ENCODE measurements at regions not wholly inside any gene's neighbourhood (a gene's known extent, or its start where the extent isn't known, plus 50 kb on each side); places are given as distances from the start of the nearest gene placed in this dataset.
"Not testable (repeated sequence)": the region's sequence is repeated elsewhere in the genome, so short reads cannot be mapped to it uniquely, and the experiment has no call there.

DNA sequence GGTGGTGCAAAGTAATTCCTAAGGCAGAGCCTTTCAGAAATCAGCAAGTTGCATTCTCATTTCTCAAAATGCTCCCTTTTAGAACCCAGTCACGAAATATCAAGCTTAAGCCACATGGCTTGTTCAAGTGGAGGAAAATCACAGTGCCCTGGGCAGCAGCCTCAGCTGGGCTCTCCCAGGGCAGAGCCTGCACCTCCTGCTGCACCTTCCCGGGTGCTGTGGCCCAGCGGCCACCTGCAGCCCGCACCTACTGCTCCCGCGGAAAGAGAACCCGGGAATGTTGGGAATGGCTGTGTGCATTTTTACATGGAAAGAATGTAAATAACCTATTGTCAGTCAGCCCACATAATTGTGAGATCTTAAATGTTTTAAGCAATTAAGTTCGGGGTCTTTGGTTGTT lies 396.5 kb upstream of the VSTM2A start:
- DNase-seq, result no peak

DNA sequence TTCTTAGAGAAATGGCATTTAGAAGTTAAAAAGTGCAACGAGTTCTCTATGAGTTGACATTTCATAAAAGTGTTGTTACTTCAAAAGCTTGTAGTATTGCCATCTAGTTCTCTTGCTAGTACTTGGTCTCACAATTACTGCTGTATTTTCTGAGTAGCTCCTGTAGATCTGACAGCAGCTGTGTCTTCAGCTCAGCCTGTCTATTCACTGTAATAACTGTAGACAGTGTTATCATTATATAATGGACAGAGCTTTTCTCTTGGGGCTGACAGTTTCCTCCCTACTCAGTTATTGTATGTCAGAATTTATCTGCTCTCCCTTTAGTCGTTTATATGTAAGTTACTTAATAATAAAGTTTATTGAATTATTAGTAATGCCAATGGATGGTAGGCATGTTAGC lies 388.7 kb upstream of the VSTM2A start:
- DNase-seq, result no peak

DNA sequence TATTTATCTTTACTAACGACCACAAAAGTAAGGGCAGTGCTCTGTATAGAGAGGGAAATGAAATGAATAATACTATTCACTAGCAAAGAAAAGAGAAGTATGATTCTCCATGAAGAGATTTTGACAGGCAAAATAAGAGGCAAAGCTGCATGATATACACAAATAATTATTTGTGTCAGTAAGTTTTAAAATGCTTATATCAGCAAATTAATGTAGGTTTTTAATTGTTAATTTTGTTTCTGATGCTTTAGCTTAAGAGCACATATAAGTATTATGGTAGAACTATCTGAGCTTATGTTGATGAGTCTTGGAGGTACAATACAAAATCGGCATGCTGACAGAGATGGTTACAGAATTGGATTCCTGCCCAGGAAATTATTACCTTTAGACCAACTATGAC lies 383.1 kb upstream of the VSTM2A start:
- no peak for DNase-seq

DNA sequence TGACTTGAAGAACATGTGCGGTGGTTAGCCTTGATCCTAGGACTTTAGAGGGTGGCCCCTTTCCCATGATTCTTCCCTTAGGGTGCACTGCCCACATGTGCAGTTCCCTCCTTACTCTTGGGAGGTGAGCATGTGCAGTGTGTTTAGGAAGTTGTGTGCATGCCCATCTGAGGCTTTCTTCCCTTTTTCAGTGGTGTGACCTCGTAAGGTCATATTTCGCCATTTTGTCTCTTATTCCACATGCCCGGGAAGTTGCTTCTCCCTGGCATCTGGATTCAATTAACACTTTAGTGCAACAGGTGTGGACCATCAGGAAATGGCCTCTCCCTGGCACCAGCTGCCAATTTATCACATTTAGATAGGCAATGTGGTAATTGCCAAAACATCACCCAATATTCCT lies 380.6 kb upstream of the VSTM2A start:
- no peak for DNase-seq

DNA sequence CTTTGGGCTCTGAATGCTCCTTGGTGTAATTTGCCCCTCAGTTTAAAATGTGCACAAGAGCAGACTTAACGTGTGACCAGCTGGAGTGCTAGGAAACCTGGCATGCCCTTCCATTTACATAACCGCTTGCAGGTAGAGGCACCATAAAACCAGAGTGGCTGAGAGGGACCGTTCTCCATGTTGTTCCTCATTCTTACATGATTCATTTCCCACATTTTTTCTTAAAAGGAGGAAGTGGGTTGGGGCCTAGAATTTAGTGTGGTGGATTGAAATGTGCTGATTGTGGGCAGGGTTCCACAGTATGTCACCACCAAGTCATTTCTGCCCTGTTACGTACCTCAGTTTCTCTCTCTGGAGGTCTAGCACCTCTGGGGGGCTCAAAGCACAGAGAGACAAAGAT lies 375.8 kb upstream of the VSTM2A start:
- no peak for DNase-seq

- no peak for DNase-seq
Measured at GRCh38 chr7:54179321-54180029, 362.7 kb upstream of the VSTM2A start.

DNA sequence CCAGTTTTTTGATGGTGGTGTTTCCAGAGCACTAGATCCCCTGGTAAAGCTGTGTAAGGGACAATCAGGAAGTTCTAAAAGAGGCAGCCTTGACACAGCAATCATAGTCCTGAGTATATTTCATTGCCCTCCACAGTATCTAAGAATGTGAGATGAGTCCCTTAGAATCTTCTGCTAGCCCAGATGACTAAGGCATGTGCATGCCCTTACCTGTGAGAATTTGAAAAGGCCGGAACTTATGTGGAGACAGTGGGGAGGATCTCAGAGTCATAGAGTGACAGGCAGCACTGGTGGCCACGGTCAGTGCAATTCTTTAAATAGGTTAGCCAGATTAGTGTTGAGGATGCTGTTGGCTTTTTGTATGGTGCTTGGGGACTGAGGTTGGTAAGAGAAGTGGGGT lies 361.4 kb upstream of the VSTM2A start:
- no peak for DNase-seq

DNA sequence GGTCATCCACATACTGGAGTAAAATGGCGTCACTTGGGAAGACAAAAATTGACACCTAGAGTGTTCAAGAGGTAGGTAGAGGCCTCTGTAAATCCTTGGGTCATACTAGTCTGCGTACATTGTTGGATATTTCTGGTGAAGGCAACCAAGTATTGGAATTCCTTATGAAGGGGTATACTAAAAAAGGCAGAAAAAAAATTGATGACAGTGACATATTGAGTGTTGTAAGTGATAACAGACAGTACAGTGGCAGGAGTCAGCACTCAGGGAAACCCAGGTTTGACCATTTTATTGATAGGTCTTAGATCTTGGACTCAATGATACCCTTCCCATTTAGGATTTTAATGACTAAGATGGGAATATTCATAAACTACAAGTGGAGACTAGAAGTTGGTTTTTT lies 359.1 kb upstream of the VSTM2A start:
- no peak for DNase-seq

DNA sequence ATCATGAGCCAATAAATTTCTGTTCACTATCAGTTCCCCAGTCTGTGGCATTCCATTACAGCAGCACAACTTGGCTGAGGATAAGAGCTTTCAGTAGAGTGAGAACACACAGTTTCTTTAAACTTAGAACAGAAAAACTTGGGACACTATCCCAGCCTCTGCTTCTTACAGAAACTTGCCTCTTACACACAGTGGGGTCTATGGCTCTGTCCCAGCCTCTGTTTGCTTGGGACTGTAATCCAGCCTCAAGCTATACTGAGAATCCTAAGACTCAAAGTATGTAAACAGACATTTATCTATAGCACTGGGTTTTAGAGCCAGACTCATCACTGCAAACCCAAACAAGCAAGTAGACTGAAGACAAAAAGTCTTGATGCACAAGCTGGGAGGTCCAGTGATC lies 355.8 kb upstream of the VSTM2A start:
- no peak for DNase-seq

- DNase-seq, result no peak
Measured at GRCh38 chr7:54187886-54188685, 354.1 kb upstream of the VSTM2A start.

DNA sequence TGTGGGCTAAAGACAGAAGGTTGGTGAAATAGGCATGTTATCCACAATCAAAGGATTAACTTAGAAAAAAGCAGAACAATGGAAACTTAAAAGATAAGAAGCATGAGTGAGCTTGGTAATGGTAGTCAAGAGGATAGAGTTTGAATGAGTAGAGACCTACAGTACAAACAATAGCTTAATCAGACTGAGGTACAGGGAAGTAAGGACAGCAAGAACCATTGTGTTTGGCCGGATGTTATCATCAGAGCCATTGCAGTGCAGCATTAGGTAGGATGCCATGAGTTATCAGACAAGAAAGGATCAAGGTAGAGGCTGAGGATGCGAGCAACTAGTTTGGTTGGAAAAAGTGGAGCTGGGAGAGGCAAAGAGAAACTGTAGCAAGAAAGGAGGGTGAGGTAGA lies 353.3 kb upstream of the VSTM2A start:
- DNase-seq, result no peak

DNA sequence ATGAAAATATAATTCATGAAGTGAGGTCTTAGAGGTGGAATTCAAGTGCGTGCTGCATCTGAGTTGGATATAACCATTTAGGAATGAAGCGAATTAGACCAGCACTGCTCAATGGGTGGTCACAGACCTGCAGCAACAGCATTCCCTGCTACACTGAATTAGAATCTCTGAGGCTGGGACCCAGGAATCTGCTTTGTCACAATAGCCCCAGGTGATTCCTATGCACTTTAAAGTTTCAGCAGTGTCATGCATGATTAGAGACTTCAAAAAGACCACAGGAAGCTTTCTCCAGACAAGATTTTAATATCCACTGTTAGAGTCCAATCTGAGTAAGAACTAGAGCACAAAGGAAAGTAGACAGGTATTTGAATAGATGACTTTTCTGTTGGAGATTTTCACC lies 352.8 kb upstream of the VSTM2A start:
- DNase-seq, result no peak

DNA sequence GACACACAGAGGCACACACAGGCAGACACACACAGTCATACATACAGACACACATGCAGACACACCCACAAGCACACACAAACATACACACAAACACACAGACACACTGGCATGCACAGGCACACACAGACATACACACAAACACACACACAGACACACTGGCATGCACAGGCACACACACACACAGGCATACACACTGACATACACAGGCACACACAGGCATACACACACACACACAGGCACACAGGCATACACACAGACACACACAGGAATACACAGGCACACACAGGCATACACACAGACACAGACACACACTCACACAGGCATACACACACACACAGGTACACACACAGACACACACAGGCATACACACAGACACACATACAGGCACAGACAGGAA lies 340.7 kb upstream of the VSTM2A start:
- no peak for DNase-seq

DNA sequence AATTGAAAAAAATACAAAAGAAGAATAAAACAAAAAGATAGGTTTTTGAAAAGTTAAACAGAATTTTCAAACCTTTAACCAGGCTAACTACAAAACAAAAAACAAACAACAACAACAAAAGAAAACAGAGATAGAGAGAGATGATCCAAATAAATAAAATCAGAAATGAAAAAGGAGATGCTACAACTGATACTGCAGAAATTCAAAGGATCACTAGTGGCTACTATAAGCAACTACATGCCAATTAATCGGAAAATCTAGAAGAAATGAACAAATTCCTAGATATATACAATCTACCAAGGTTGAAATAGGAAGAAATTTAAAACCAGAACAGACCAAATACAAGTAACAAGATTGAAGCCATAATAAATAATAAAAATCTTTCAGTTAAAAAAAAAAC lies 326.8 kb upstream of the VSTM2A start:
- no peak for DNase-seq

- not testable (repeated sequence) for DNase-seq
Measured at GRCh38 chr7:54226030-54226429, 316.1 kb upstream of the VSTM2A start.

GRCh38 chr7:54242776-54243175 lies 299.4 kb upstream of the VSTM2A start:
- DNase-seq, result no peak

DNA sequence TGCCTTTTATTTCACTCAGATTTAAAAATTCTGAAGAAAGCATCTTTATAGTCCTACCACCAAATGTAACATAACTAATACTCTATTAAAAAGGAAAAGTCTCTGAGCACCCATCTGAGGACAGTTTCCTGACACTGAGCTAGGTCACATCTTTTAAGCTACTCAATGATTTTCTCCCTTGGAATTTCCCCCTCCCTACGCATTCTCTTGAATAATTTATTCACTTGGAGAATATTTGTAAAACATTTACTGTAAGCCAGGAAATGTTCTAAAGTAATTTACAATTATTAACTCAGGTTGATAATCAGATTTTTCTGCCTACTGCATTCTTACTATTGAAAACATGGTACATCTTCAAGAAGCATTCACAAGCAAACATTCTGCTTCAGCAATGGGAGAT lies 297.2 kb upstream of the VSTM2A start:
- DNase-seq, result no peak

- DNase-seq, result no peak
Measured at GRCh38 chr7:54249686-54250085, 292.5 kb upstream of the VSTM2A start.

- no peak for DNase-seq
Measured at GRCh38 chr7:54252256-54253035, 289.7 kb upstream of the VSTM2A start.

DNA sequence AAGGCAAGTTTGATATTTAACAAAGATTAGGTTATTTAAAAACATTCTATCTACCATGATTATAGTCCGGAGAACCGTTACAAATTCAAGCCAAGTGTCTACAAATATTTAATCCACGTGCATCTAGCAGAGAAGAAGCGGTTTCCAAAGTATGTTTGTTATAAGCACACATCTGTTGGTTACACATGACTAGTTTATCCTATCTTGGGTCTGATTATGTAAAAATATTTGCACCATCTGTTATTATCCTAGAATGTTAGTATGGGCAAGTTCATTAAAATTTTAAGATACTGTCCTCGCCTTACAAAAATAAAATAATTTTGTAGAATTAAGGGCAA lies 289.2 kb upstream of the VSTM2A start:
- no peak for DNase-seq

DNA sequence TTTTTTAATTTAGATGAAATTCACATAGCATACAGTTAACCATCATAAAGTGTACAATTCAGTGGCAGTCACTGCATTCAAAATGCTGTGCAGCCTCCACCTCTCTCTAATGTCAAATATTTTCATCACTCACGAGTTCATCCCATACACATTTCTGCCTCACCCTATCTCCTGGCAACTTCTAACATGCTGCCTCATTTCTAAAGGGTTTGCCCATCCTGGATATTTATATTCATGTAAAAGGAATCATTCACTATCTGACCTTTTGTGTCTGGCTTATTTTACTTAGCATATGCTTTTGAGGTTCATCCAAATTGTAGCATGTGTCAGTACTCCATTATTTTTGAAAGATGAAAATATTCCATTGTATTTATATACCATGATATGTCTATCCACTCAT lies 286.9 kb upstream of the VSTM2A start:
- DNase-seq, result no peak

DNA sequence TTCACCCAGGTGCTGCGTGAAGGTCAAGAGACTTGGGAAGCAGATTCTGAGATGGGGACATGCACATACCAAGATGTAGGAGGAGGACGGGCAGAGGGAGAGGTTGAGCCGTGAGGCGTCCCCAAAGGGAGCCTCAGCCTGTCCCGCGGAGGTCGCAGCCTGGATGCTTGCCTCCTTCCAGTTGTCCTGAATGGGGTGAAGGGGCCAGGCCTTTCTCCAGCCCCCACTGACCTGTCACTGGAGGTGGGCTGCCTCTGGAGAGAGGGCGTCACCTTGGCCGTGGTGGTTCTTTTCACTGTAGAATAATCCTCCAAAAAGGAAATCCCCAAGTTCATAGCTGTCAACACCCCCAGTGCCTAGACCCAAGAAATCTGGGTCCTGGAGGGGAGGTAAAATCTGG lies 283.0 kb upstream of the VSTM2A start:
- no peak for DNase-seq

DNA sequence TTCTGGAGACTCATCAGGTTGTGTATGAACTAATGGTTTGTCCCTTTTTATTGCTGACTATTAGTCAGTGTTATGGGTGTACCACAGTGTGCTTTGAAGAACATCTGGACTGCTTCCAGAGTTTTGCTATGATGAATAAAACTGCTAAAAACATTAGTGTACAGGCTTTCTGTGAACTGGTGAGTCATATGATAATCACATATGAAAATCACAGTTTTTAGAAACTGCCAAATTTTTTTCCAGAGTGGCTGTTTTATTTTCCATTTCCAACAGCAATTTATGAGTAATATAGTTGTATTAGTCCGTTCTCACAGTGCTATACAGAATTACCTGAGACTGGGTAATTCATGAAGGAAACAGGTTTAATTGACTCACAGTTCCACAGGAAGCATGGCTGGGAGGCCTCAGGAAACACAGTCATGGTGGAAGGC lies 281.2 kb upstream of the VSTM2A start:
- no peak for DNase-seq

DNA sequence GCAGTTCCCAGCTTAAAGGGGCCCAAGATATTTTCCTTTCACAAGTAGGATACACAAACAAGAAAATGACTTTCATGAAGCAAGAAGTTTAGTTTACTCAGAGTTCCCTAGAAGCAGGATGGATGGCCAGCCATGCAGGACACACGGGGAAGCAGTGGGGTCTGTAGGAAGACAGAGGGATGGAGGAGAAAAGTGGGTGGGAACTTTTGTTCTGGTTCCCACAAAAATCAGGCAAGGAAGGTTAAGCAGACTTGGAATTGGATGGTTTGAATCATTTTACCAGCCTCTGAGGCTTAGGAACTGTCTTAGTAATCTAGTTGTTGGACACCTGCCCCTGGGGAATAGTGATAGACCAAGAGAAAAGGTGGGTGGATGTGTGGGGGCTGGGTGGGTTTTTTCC lies 263.3 kb upstream of the VSTM2A start:
- no peak for DNase-seq

Data from right forelimb (tissue), 1 donor.